Stomach (tissue), 8 donors: ENCODE measurements at regions not wholly inside any gene's neighbourhood (a gene's known extent, or its start where the extent isn't known, plus 50 kb on each side); places are given as distances from the start of the nearest gene placed in this dataset.
A peak's percentile ranks its signal among the peaks of the same experiment; 100 is the strongest.

Experiments
- DNase-seq, 2 donors: peaks; one replicate each; pipeline versions ENCODE4 v3.0.0 to v3.0.0-alpha.2; 2013 to 2019
- H3K27ac ChIP-seq, 5 donors: fragments of 200-600 bp in 4 of 5; sonication (generic) in 4 of 5; one replicate each; pipeline ENCODE4 v1.5.1; 2013 to 2019; ENCODE audit warnings: mild to moderate bottlenecking in 1 of 5, moderate library complexity in 1 of 5
- H3K27me3 ChIP-seq, 3 donors: fragments of 200-600 bp; sonication (generic); one replicate each; pipeline ENCODE4 v1.5.1; 2017 to 2019; ENCODE audit warnings: mixed run types in 1 of 3
- H3K36me3 ChIP-seq, 4 donors: fragments of 200-600 bp; sonication (generic); 1 replicate in 3 of 4; 2 replicates in 1 of 4; pipeline ENCODE4 v1.5.1; 2016 to 2019
- H3K4me1 ChIP-seq, 4 donors: fragments of 200-600 bp; sonication (generic); one replicate each; pipeline ENCODE4 v1.5.1; 2016 to 2019
- H3K4me3 ChIP-seq, 4 donors: fragments of 200-600 bp; sonication (generic) in 3 of 4; one replicate each; pipeline ENCODE4 v1.5.1; 2016 to 2019; ENCODE audit warnings: mild to moderate bottlenecking in 1 of 4
- H3K9me3 ChIP-seq, 4 donors: fragments of 200-600 bp; sonication (generic); one replicate each; pipeline ENCODE4 v1.5.1; 2016 to 2019
- EP300 ChIP-seq: sonication (generic); formaldehyde crosslinking; IDR thresholded peaks from one replicate; pipeline ENCODE4 v1.6.1; 2017; ENCODE audit warnings: antibody characterized with exemption
- POLR2A ChIP-seq, 4 donors: fragments of 450-650 bp; IDR thresholded peaks; one replicate each; pipeline ENCODE4 v1.6.1; 2016; ENCODE audit warnings: antibody characterized with exemption in 4 of 4, control low read depth in 2 of 4, mild to moderate bottlenecking in 1 of 4, moderate library complexity in 1 of 4
- POLR2AphosphoS5 ChIP-seq, 3 donors: sonication (generic); formaldehyde crosslinking; IDR thresholded peaks; one replicate each; pipeline ENCODE4 v1.6.1; 2016; ENCODE audit warnings: antibody characterized with exemption in 3 of 3
- WGBS, 5 donors: extraction: QIAGEN DNeasy Blood & Tissue Kit in 3 of 5; methylation state at CpG; one replicate each; pipeline versions ENCODE4 v1.1.5 to v1.1.7; 2013 to 2018; 5-methylcytosine and 5-hydroxymethylcytosine counted together
- intact Hi-C: fragments of 100-400 bp; cut with DNase I; formaldehyde crosslinking; loops from one replicate; pipeline ENCODE4 v1.15.1; 2023; ENCODE audit warnings: low total_unique reads
- TF ChIP-seq, protein P1 (sequence below), 7 experiments: fragments of 450-650 bp in 4 of 7; fragments of 200-600 bp in 3 of 7; sonication (generic) in 3 of 7; IDR thresholded peaks; one replicate each; pipeline ENCODE4 v1.5.1; 2016 to 2019; ENCODE audit warnings: antibody characterized with exemption in 7 of 7, control low read depth in 2 of 7, mild to moderate bottlenecking in 1 of 7
- donor health status: healthy with polysubstance abuse.
- donor health status: Bipolar disorder and iron deficiency.
- donor health status: healthy.

DNA sequence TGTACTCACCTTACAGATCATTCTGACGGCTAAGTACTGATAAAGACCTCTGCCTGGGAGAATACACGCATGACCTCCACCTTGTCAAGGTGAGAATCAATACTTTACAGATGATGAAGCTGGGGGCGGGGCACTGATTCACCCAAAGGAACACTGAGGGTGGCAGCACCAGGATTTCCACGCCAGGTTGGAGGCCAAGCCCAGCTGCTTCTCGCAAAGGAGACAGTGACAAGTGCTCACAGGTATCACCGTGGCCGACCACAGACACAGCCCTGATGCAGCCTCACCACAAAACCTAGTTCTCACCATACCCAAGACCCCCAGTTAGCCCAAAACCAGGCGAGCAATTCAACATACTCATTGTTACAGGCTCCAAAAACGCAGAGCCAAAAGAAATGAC, 434.2 kb downstream of the SOX9 start:
- intact Hi-C loops = no loop called here
- no peaks in the 10 kb centered on the region for H3K9me3 ChIP-seq
- 65 to 74% (median 69%) methylated on average over 8 to 9 of the region's 9 CpGs for WGBS, 5 donors
- no peak overlapping the region for H3K27ac ChIP-seq
- H3K27me3 ChIP-seq = peaks cover 0 to 14% (median 0%) of the 10 kb centered on the region in 3 donors
- H3K36me3 ChIP-seq = no peaks in the 10 kb centered on the region
- no peak overlapping the region for H3K4me3 ChIP-seq
- no peak for DNase-seq
- H3K4me1 ChIP-seq = peaks cover 0 to 5% (median 1%) of the 10 kb centered on the region in 4 donors
- TF ChIP-seq EP300 = no peak
- TF ChIP-seq POLR2A (IDR thresholded peaks at IDR 0.05) = no peak
- TF ChIP-seq, protein P1, sequence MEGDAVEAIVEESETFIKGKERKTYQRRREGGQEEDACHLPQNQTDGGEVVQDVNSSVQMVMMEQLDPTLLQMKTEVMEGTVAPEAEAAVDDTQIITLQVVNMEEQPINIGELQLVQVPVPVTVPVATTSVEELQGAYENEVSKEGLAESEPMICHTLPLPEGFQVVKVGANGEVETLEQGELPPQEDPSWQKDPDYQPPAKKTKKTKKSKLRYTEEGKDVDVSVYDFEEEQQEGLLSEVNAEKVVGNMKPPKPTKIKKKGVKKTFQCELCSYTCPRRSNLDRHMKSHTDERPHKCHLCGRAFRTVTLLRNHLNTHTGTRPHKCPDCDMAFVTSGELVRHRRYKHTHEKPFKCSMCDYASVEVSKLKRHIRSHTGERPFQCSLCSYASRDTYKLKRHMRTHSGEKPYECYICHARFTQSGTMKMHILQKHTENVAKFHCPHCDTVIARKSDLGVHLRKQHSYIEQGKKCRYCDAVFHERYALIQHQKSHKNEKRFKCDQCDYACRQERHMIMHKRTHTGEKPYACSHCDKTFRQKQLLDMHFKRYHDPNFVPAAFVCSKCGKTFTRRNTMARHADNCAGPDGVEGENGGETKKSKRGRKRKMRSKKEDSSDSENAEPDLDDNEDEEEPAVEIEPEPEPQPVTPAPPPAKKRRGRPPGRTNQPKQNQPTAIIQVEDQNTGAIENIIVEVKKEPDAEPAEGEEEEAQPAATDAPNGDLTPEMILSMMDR (IDR thresholded peaks at IDR 0.05) = no peak
- TF ChIP-seq POLR2AphosphoS5 (IDR thresholded peaks at IDR 0.05) = no peak

- no peaks in the 10 kb centered on the region for H3K9me3 ChIP-seq
Observed at GRCh38 chr17:72556944-72557826, 436.4 kb downstream of the SOX9 start.

GRCh38 chr17:72558971-72559476, 438.2 kb downstream of the SOX9 start:
- no peak overlapping the region for H3K27ac ChIP-seq
- H3K9me3 ChIP-seq = no peaks in the 10 kb centered on the region
- no peak overlapping the region for H3K4me3 ChIP-seq
- H3K27me3 ChIP-seq = peaks cover 0 to 19% (median 0%) of the 10 kb centered on the region in 3 donors
- intact Hi-C loops = no loop called here
- WGBS, 5 donors = 86 to 94% (median 88%) methylated on average over 10 of the region's 10 CpGs
- TF ChIP-seq POLR2A (IDR thresholded peaks at IDR 0.05) (no peak), POLR2AphosphoS5 (IDR thresholded peaks at IDR 0.05) (no peak), EP300 (no peak)
- TF ChIP-seq, protein P1 (IDR thresholded peaks at IDR 0.05) = no peak
- DNase-seq = no peak
- H3K4me1 ChIP-seq = peaks cover 0 to 33% (median 17%) of the 10 kb centered on the region in 4 donors
- no peaks in the 10 kb centered on the region for H3K36me3 ChIP-seq

More at GRCh38 chr17:72556944-72557826, 436.4 kb downstream of the SOX9 start:
- Histone ChIP-seq H3K36me3 (no peaks in the 10 kb centered on the region), H3K4me1 (peaks cover 0 to 22% (median 11%) of the 10 kb centered on the region in 4 donors), H3K27ac (no peak overlapping the region), H3K4me3 (no peak overlapping the region), H3K27me3 (peaks cover 0 to 19% (median 0%) of the 10 kb centered on the region in 3 donors)
- DNase-seq = peak; percentile 79 to 88
- TF ChIP-seq POLR2A (IDR thresholded peaks at IDR 0.05) = no peak
- TF ChIP-seq, protein P1 (IDR thresholded peaks at IDR 0.05) = peak in 5 of 7 experiments; percentile 45 to 76 (median 65)
- peak in 1 of 3 donors; percentile 25 for TF ChIP-seq POLR2AphosphoS5 (IDR thresholded peaks at IDR 0.05)
- 27 to 36% (median 30%) methylated on average over 23 to 24 of the region's 24 CpGs for WGBS, 5 donors
- intact Hi-C loops = no loop called here

- peak; percentile 92 to 93 for DNase-seq
- intact Hi-C loops = loop anchor here (10.0 kb wide), 1 partner anchor 594 kb away; no protein-coding TSS in a partner anchor
- WGBS, 5 donors = 26 to 41% (median 37%) methylated on average over 13 to 24 of the region's 24 CpGs
Observed at GRCh38 chr17:72560303-72561247, 439.8 kb downstream of the SOX9 start.

More at GRCh38 chr17:72560303-72561247, 439.8 kb downstream of the SOX9 start:
- no peaks in the 10 kb centered on the region for H3K9me3 ChIP-seq
- peak overlapping the region in 1 of 4 donors; percentile 26 for H3K4me3 ChIP-seq
- H3K27me3 ChIP-seq = peaks cover 0 to 14% (median 0%) of the 10 kb centered on the region in 3 donors
- H3K27ac ChIP-seq = peak overlapping the region; percentile 44 to 82 (median 61)
- TF ChIP-seq POLR2A (IDR thresholded peaks at IDR 0.05) (no peak), EP300 (no peak), POLR2AphosphoS5 (IDR thresholded peaks at IDR 0.05) (peak in 2 of 3 donors; percentile 38 to 83)
- TF ChIP-seq, protein P1 (IDR thresholded peaks at IDR 0.05) = peak in 5 of 7 experiments; percentile 72 to 88 (median 81)
- H3K36me3 ChIP-seq = no peaks in the 10 kb centered on the region
- H3K4me1 ChIP-seq = peaks cover 0 to 33% (median 17%) of the 10 kb centered on the region in 4 donors
